Liver (tissue), 8 donors: ENCODE measurements at regions not wholly inside any gene's neighbourhood (a gene's known extent, or its start where the extent isn't known, plus 50 kb on each side); places are given as distances from the start of the nearest gene placed in this dataset.

Experiments
- DNase-seq: peaks from one replicate; pipeline ENCODE4 v3.0.0-alpha.2; 2017; ENCODE audit warnings: low spot score
- H3K27ac ChIP-seq, 2 donors: one replicate each; pipeline ENCODE4 v1.7.0; 2013; ENCODE audit warnings: inconsistent platforms in 2 of 2, low read length in 2 of 2, control low read depth in 1 of 2, low read depth in 1 of 2, mild to moderate bottlenecking in 1 of 2
- H3K27me3 ChIP-seq, 4 donors: one replicate each; pipeline versions ENCODE4 v1.6.1 to v1.7.0; 2013; ENCODE audit warnings: low read length in 3 of 4, inconsistent platforms in 1 of 4, mild to moderate bottlenecking in 1 of 4, moderate library complexity in 1 of 4; ENCODE audit not compliant: control insufficient read depth in 4 of 4, insufficient read depth in 4 of 4
- H3K36me3 ChIP-seq, 4 donors: one replicate each; pipeline versions ENCODE4 v1.6.1 to v1.7.0; 2013; ENCODE audit warnings: low read length in 3 of 4, mild to moderate bottlenecking in 3 of 4, low read depth in 1 of 4, moderate library complexity in 1 of 4; ENCODE audit not compliant: control insufficient read depth in 4 of 4, insufficient read depth in 3 of 4
- H3K4me1 ChIP-seq, 4 donors: one replicate each; pipeline versions ENCODE4 v1.6.1 to v1.7.0; 2013; ENCODE audit warnings: low read length in 3 of 4, mild to moderate bottlenecking in 3 of 4, moderate library complexity in 1 of 4; ENCODE audit not compliant: control insufficient read depth in 4 of 4, insufficient read depth in 4 of 4
- H3K4me3 ChIP-seq, 3 donors: one replicate each; pipeline versions ENCODE4 v1.6.1 to v1.7.0; 2013; ENCODE audit warnings: low read length in 3 of 3, control low read depth in 1 of 3, low read depth in 1 of 3, mild to moderate bottlenecking in 1 of 3
- H3K9ac ChIP-seq, 2 donors: one replicate each; pipeline ENCODE4 v1.7.0; 2013; ENCODE audit warnings: low read length in 2 of 2, mild to moderate bottlenecking in 2 of 2, moderate library complexity in 2 of 2, control low read depth in 1 of 2, low read depth in 1 of 2
- H3K9me3 ChIP-seq, 4 donors: one replicate each; pipeline versions ENCODE4 v1.6.1 to v1.7.0; 2013; ENCODE audit warnings: low read length in 3 of 4; ENCODE audit not compliant: control insufficient read depth in 4 of 4
- ATF3 ChIP-seq: IDR thresholded peaks from 2 replicates; pipeline ENCODE4 v1.6.1; 2016; ENCODE audit warnings: antibody characterized with exemption
- CTCF ChIP-seq: fragments of 150-350 bp; IDR thresholded peaks from 2 replicates; pipeline ENCODE4 v1.5.1; 2017; ENCODE audit warnings: improper control_type of control experiment, low read depth, low read length; ENCODE audit not compliant: missing input control
- EGR1 ChIP-seq, 2 donors: IDR thresholded peaks; 2 replicates each; pipeline ENCODE4 v1.6.1; 2016 to 2018; ENCODE audit warnings: antibody characterized with exemption in 2 of 2, low read depth in 2 of 2
- FOXA1 ChIP-seq: IDR thresholded peaks from 2 replicates; pipeline ENCODE4 v1.6.1; 2016; ENCODE audit warnings: antibody characterized with exemption
- FOXA2 ChIP-seq: IDR thresholded peaks from 2 replicates; pipeline ENCODE4 v1.6.1; 2016; ENCODE audit warnings: antibody characterized with exemption
- GABPA ChIP-seq, 2 donors: IDR thresholded peaks in 1 of 2; conservative IDR thresholded peaks in 1 of 2; 2 replicates each; pipeline ENCODE4 v1.6.1; 2016; ENCODE audit warnings: antibody characterized with exemption in 2 of 2, mild to moderate bottlenecking in 1 of 2, moderate library complexity in 1 of 2
- HNF4A ChIP-seq, 2 donors: conservative IDR thresholded peaks; 2 replicates each; pipeline ENCODE4 v1.6.1; 2016; ENCODE audit warnings: antibody characterized with exemption in 2 of 2, mild to moderate bottlenecking in 2 of 2
- HNF4G ChIP-seq: IDR thresholded peaks from 2 replicates; pipeline ENCODE4 v1.6.1; 2016; ENCODE audit warnings: antibody characterized with exemption
- JUND ChIP-seq, 2 donors: IDR thresholded peaks; 2 replicates each; pipeline ENCODE4 v1.6.1; 2016; ENCODE audit warnings: antibody characterized with exemption in 2 of 2
- MAX ChIP-seq: IDR thresholded peaks from 2 replicates; pipeline ENCODE4 v1.6.1; 2016; ENCODE audit warnings: antibody characterized with exemption
- NR2F2 ChIP-seq: IDR thresholded peaks from 2 replicates; pipeline ENCODE4 v1.6.1; 2016; ENCODE audit warnings: antibody characterized with exemption
- RAD21 ChIP-seq, 2 donors: IDR thresholded peaks; 2 replicates each; pipeline ENCODE4 v1.6.1; 2016; ENCODE audit warnings: antibody characterized with exemption in 2 of 2, mild to moderate bottlenecking in 2 of 2
- REST ChIP-seq: IDR thresholded peaks from 2 replicates; pipeline ENCODE4 v1.6.1; 2016; ENCODE audit warnings: antibody characterized with exemption, mild to moderate bottlenecking
- RXRA ChIP-seq, 2 donors: IDR thresholded peaks; 2 replicates each; pipeline ENCODE4 v1.6.1; 2017 to 2018; ENCODE audit warnings: antibody characterized with exemption in 2 of 2, mild to moderate bottlenecking in 1 of 2
- SP1 ChIP-seq: IDR thresholded peaks from 2 replicates; pipeline ENCODE4 v1.6.1; 2018; ENCODE audit warnings: antibody characterized with exemption, mild to moderate bottlenecking
- TAF1 ChIP-seq: conservative IDR thresholded peaks from 2 replicates; pipeline ENCODE4 v1.6.1; 2016; ENCODE audit warnings: antibody characterized with exemption, mild to moderate bottlenecking
- YY1 ChIP-seq: IDR thresholded peaks from 2 replicates; pipeline ENCODE4 v1.6.1; 2016; ENCODE audit warnings: antibody characterized with exemption, mild to moderate bottlenecking
- ZBTB33 ChIP-seq: IDR thresholded peaks from 2 replicates; pipeline ENCODE4 v1.6.1; 2016; ENCODE audit warnings: antibody characterized with exemption
- WGBS: extraction: QIAGEN DNeasy Blood & Tissue Kit; methylation state at CpG from one replicate; pipeline ENCODE4 v1.1.7; 2013; 5-methylcytosine and 5-hydroxymethylcytosine counted together
- donor health status: healthy.
- donor health status: healthy.
- donor health status: healthy.
- donor health status: healthy.
- donor health status: healthy.

GRCh38 chr6:111936718-111937117, 63.5 kb upstream of the FYN start:
- no peak for TF ChIP-seq EGR1 (IDR thresholded peaks at IDR 0.05; ENCODE audit: low read depth in 2 of 2)
- no peak for TF ChIP-seq ZBTB33
- no peak for TF ChIP-seq JUND (IDR thresholded peaks at IDR 0.05)
- no peak for TF ChIP-seq RXRA (IDR thresholded peaks at IDR 0.05)
- TF ChIP-seq ATF3, result no peak
- no peak for TF ChIP-seq CTCF
- TF ChIP-seq RAD21 (IDR thresholded peaks at IDR 0.05), result no peak
- no peak for TF ChIP-seq HNF4G
- no peak for TF ChIP-seq MAX
- TF ChIP-seq SP1, result no peak
- TF ChIP-seq GABPA (IDR thresholded peaks at IDR 0.05 in 1 of 2, conservative IDR thresholded peaks at IDR 0.05 in 1 of 2), result no peak
- TF ChIP-seq FOXA1, result no peak
- TF ChIP-seq REST, result no peak
- no peak for TF ChIP-seq FOXA2
- TF ChIP-seq YY1, result no peak
- no peak for TF ChIP-seq NR2F2
- Histone ChIP-seq H3K9ac (no peak overlapping the region), H3K27ac (no peak overlapping the region), H3K27me3 (no peaks in the 10 kb centered on the region), H3K4me1 (no peaks in the 10 kb centered on the region), H3K36me3 (no peaks in the 10 kb centered on the region), H3K4me3 (no peak overlapping the region), H3K9me3 (peaks cover 0 to 1% (median 0%) of the 10 kb centered on the region in 4 donors)
- no peak for DNase-seq

GRCh38 chr6:111938710-111939109, 65.5 kb upstream of the FYN start:
- H3K4me1 ChIP-seq, result no peaks in the 10 kb centered on the region
- no peaks in the 10 kb centered on the region for H3K27me3 ChIP-seq
- no peak overlapping the region for H3K27ac ChIP-seq
- DNase-seq, result no peak
- WGBS, result 76% methylated on average over 4 of the region's 4 CpGs
- H3K9ac ChIP-seq, result no peak overlapping the region
- H3K36me3 ChIP-seq, result no peaks in the 10 kb centered on the region
- peaks cover 0 to 4% (median under 1%) of the 10 kb centered on the region in 4 donors for H3K9me3 ChIP-seq
- no peak overlapping the region for H3K4me3 ChIP-seq
- no peak for TF ChIP-seq NR2F2
- TF ChIP-seq RAD21 (IDR thresholded peaks at IDR 0.05), result no peak
- TF ChIP-seq ATF3, result no peak
- TF ChIP-seq HNF4G, result no peak
- no peak for TF ChIP-seq ZBTB33
- TF ChIP-seq GABPA (IDR thresholded peaks at IDR 0.05 in 1 of 2, conservative IDR thresholded peaks at IDR 0.05 in 1 of 2), result no peak
- TF ChIP-seq JUND (IDR thresholded peaks at IDR 0.05), result no peak
- no peak for TF ChIP-seq FOXA1
- no peak for TF ChIP-seq SP1
- no peak for TF ChIP-seq REST
- no peak for TF ChIP-seq TAF1
- no peak for TF ChIP-seq MAX
- no peak for TF ChIP-seq YY1
- TF ChIP-seq HNF4A (conservative IDR thresholded peaks at IDR 0.05), result no peak
- no peak for TF ChIP-seq RXRA (IDR thresholded peaks at IDR 0.05)
